ENCODE measurements at regions not wholly inside any gene's neighbourhood (a gene's known extent, or its start where the extent isn't known, plus 50 kb on each side); places are given as distances from the start of the nearest gene placed in this dataset.
A peak's percentile ranks its signal among the peaks of the same experiment; 100 is the strongest.

DNA sequence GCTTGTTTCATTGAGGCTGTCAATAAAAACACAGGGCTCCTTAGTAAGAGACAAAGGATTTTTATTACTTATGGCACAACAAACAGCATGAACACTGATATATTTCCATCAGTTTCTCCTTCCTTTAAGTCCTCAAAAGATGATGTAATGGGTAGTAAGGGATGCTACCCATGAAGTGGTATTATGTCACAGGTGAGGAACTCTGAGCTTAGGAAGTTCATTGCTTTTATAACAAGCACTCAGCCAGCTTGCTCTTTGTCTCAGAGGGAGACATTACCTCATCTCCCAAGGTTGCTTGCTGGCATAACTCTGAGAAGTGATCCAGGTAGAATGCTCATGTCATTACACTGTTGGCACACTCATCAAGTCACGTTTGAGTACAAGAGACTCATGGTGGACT lies 287.0 kb upstream of the OR4E1 start:
- Histone ChIP-seq H3K4me3 (ENCODE audit: low read depth in 1 of 3, low read length in 3 of 3) (no peak overlapping the region), H3K36me3 (ENCODE audit: control insufficient read depth in 3 of 3, insufficient read depth in 2 of 3, low read depth in 1 of 3, low read length in 3 of 3) (no peaks in the 10 kb centered on the region), H3K27ac (ENCODE audit: low read depth in 1 of 3, low read length in 2 of 3) (no peak overlapping the region), H3K27me3 (ENCODE audit: control insufficient read depth in 3 of 3, insufficient read depth in 3 of 3, low read length in 3 of 3) (no peaks in the 10 kb centered on the region), H3K4me1 (ENCODE audit: control insufficient read depth in 3 of 3, insufficient read depth in 2 of 3, low read depth in 1 of 3, low read length in 2 of 3) (no peaks in the 10 kb centered on the region), H3K9me3 (ENCODE audit: control insufficient read depth in 2 of 2, insufficient read depth in 1 of 2, low read depth in 1 of 2, low read length in 1 of 2) (no peaks in the 10 kb centered on the region)
- no peak for FAIRE-seq
- 37 to 70% (median 58%) methylated on average over 1 of the region's 1 CpG for WGBS, 3 donors
- DNase-seq: no peak

GRCh38 chr14:21941885-21942284 lies 268.3 kb upstream of the OR4E1 start:
- Histone ChIP-seq H3K4me1 (ENCODE audit: control insufficient read depth in 3 of 3, insufficient read depth in 2 of 3, low read depth in 1 of 3, low read length in 2 of 3) (no peaks in the 10 kb centered on the region), H3K27me3 (ENCODE audit: control insufficient read depth in 3 of 3, insufficient read depth in 3 of 3, low read length in 3 of 3) (no peaks in the 10 kb centered on the region), H3K4me3 (ENCODE audit: low read depth in 1 of 3, low read length in 3 of 3) (no peak overlapping the region), H3K27ac (ENCODE audit: low read depth in 1 of 3, low read length in 2 of 3) (no peak overlapping the region), H3K9me3 (ENCODE audit: control insufficient read depth in 2 of 2, insufficient read depth in 1 of 2, low read depth in 1 of 2, low read length in 1 of 2) (no peaks in the 10 kb centered on the region), H3K36me3 (ENCODE audit: control insufficient read depth in 3 of 3, insufficient read depth in 2 of 3, low read depth in 1 of 3, low read length in 3 of 3) (no peaks in the 10 kb centered on the region)
- DNase-seq (no peak), FAIRE-seq (no peak)
- 75 to 85% (median 84%) methylated on average over 3 of the region's 3 CpGs for WGBS, 3 donors

DNA sequence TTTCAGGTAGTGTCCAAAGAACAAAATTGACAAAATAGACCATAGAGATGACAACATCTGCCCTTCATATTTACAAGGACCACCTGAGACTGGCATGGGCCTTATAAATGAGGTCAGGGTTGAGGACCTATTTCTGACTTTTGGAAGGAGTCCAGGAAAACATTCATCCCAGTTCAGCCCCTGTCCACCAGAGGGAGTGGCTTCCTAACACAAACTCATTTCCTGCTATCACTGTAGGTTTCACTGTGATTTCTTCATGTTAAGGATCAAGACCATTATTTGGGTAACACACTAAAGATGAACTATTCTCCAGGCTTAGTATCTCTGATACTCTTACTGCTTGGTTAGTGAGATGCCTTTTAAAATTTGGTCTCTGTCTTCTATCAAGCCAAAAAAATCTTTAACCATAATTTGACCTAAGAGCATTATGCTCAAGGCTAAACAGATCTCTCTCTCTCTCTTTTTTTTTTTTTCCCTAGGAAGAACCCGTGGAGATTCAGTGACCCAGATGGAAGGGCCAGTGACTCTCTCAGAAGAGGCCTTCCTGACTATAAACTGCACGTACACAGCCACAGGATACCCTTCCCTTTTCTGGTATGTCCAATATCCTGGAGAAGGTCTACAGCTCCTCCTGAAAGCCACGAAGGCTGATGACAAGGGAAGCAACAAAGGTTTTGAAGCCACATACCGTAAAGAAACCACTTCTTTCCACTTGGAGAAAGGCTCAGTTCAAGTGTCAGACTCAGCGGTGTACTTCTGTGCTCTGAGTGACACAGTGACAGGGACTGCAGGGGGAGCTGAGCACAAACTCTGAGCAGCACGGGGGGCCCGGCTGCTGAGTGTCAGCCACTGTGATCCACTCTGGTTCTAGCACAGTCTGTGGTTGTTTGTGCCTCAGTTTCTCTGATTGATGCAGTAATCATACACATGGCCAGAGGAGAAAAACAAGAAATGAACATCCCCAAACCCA lies 267.6 kb upstream of the OR4E1 start:
- FAIRE-seq (no peak), DNase-seq (peak in 1 of 2 donors; percentile 2)
- 50 to 60% (median 57%) methylated on average over 7 of the region's 7 CpGs for WGBS, 3 donors
- Histone ChIP-seq H3K27ac (ENCODE audit: low read depth in 1 of 3, low read length in 2 of 3) (no peak overlapping the region), H3K4me3 (ENCODE audit: low read depth in 1 of 3, low read length in 3 of 3) (no peak overlapping the region), H3K9me3 (ENCODE audit: control insufficient read depth in 2 of 2, insufficient read depth in 1 of 2, low read depth in 1 of 2, low read length in 1 of 2) (no peaks in the 10 kb centered on the region), H3K36me3 (ENCODE audit: control insufficient read depth in 3 of 3, insufficient read depth in 2 of 3, low read depth in 1 of 3, low read length in 3 of 3) (no peaks in the 10 kb centered on the region), H3K27me3 (ENCODE audit: control insufficient read depth in 3 of 3, insufficient read depth in 3 of 3, low read length in 3 of 3) (no peaks in the 10 kb centered on the region), H3K4me1 (ENCODE audit: control insufficient read depth in 3 of 3, insufficient read depth in 2 of 3, low read depth in 1 of 3, low read length in 2 of 3) (no peaks in the 10 kb centered on the region)

DNA sequence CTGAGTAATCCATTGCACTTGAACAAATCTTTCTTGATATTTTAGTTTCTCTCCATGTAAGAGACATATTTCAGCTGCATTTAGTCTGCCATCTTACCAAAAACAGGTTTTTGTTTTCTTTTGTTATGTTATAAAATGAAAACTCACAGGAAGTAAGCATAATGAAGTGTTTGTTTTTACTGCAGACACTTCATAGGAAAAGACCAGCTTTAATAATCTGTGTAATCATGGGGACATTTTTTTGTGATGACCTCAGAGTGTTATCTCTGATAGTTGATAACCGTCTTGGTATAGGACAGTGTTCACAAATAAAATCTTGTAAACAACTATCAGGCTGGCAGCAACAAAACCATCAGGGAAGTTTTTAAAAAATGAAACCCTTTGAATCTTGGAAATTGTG lies 266.2 kb upstream of the OR4E1 start:
- no peak overlapping the region for H3K27ac ChIP-seq (ENCODE audit: low read depth in 1 of 3, low read length in 2 of 3)
- DNase-seq (no peak), FAIRE-seq (no peak)

DNA sequence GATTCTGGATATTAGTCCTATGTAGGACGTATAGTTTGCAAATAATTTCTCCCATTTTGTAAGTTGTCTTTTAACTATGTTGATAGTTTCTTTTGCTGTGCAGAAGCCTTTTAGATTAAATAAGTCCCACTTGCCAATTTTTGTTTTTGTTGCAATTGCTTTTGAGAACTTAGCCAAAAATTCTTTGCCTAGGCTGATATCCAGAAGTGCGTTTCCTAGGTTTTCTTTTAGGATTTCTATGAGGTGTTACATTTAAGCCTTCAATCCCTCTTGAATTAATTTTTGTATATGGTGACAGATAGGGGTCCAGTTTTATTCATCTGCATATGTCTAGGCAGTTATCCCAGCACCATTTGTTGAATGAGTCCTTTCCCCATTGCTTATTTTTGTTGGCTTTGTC lies 264.4 kb upstream of the OR4E1 start:
- H3K4me1 ChIP-seq (ENCODE audit: control insufficient read depth in 3 of 3, insufficient read depth in 2 of 3, low read depth in 1 of 3, low read length in 2 of 3): no peaks in the 10 kb centered on the region
- no peak for FAIRE-seq
- 55 to 83% (median 74%) methylated on average over 2 of the region's 2 CpGs for WGBS, 3 donors

More for the DNA sequence above, 266.2 kb upstream of the OR4E1 start:
- Histone ChIP-seq H3K36me3 (ENCODE audit: control insufficient read depth in 3 of 3, insufficient read depth in 2 of 3, low read depth in 1 of 3, low read length in 3 of 3) (no peaks in the 10 kb centered on the region), H3K9me3 (ENCODE audit: control insufficient read depth in 2 of 2, insufficient read depth in 1 of 2, low read depth in 1 of 2, low read length in 1 of 2) (no peaks in the 10 kb centered on the region), H3K27me3 (ENCODE audit: control insufficient read depth in 3 of 3, insufficient read depth in 3 of 3, low read length in 3 of 3) (no peaks in the 10 kb centered on the region), H3K4me1 (ENCODE audit: control insufficient read depth in 3 of 3, insufficient read depth in 2 of 3, low read depth in 1 of 3, low read length in 2 of 3) (no peaks in the 10 kb centered on the region), H3K4me3 (ENCODE audit: low read depth in 1 of 3, low read length in 3 of 3) (no peak overlapping the region)
- WGBS, 3 donors: 49 to 61% (median 51%) methylated on average over 1 of the region's 1 CpG

GRCh38 chr14:21933681-21934080 lies 260.1 kb upstream of the OR4E1 start:
- DNase-seq: no peak
- H3K4me1 ChIP-seq (ENCODE audit: control insufficient read depth in 3 of 3, insufficient read depth in 2 of 3, low read depth in 1 of 3, low read length in 2 of 3): no peaks in the 10 kb centered on the region
- FAIRE-seq: no peak
- WGBS, 3 donors: 29 to 61% (median 30%) methylated on average over 1 of the region's 1 CpG
- no peaks in the 10 kb centered on the region for H3K36me3 ChIP-seq (ENCODE audit: control insufficient read depth in 3 of 3, insufficient read depth in 2 of 3, low read depth in 1 of 3, low read length in 3 of 3)
- no peaks in the 10 kb centered on the region for H3K9me3 ChIP-seq (ENCODE audit: control insufficient read depth in 2 of 2, insufficient read depth in 1 of 2, low read depth in 1 of 2, low read length in 1 of 2)
- no peaks in the 10 kb centered on the region for H3K27me3 ChIP-seq (ENCODE audit: control insufficient read depth in 3 of 3, insufficient read depth in 3 of 3, low read length in 3 of 3)
- no peak overlapping the region for H3K4me3 ChIP-seq (ENCODE audit: low read depth in 1 of 3, low read length in 3 of 3)
- no peak overlapping the region for H3K27ac ChIP-seq (ENCODE audit: low read depth in 1 of 3, low read length in 2 of 3)

More for the DNA sequence above, 264.4 kb upstream of the OR4E1 start:
- no peak for DNase-seq
- H3K27me3 ChIP-seq (ENCODE audit: control insufficient read depth in 3 of 3, insufficient read depth in 3 of 3, low read length in 3 of 3): no peaks in the 10 kb centered on the region
- H3K27ac ChIP-seq (ENCODE audit: low read depth in 1 of 3, low read length in 2 of 3): no peak overlapping the region
- H3K9me3 ChIP-seq (ENCODE audit: control insufficient read depth in 2 of 2, insufficient read depth in 1 of 2, low read depth in 1 of 2, low read length in 1 of 2): no peaks in the 10 kb centered on the region
- H3K36me3 ChIP-seq (ENCODE audit: control insufficient read depth in 3 of 3, insufficient read depth in 2 of 3, low read depth in 1 of 3, low read length in 3 of 3): no peaks in the 10 kb centered on the region
- H3K4me3 ChIP-seq (ENCODE audit: low read depth in 1 of 3, low read length in 3 of 3): no peak overlapping the region

DNA sequence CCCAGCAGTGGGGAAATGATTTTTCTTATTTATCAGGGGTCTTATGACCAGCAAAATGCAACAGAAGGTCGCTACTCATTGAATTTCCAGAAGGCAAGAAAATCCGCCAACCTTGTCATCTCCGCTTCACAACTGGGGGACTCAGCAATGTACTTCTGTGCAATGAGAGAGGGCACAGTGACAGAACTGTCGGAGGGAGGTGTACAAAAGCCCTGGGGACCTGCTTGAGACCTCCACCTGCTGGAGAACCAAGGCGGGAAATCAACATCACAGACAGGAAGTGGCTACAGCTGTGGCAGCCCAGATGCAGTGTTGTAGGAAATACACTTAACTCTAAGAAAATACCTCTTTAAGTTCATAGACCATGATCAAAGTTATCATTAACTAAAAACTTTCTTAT lies 250.9 kb upstream of the OR4E1 start:
- Histone ChIP-seq H3K9me3 (ENCODE audit: control insufficient read depth in 2 of 2, insufficient read depth in 1 of 2, low read depth in 1 of 2, low read length in 1 of 2) (no peaks in the 10 kb centered on the region), H3K4me3 (ENCODE audit: low read depth in 1 of 3, low read length in 3 of 3) (no peak overlapping the region), H3K27me3 (ENCODE audit: control insufficient read depth in 3 of 3, insufficient read depth in 3 of 3, low read length in 3 of 3) (no peaks in the 10 kb centered on the region), H3K36me3 (ENCODE audit: control insufficient read depth in 3 of 3, insufficient read depth in 2 of 3, low read depth in 1 of 3, low read length in 3 of 3) (no peaks in the 10 kb centered on the region), H3K27ac (ENCODE audit: low read depth in 1 of 3, low read length in 2 of 3) (peak overlapping the region in 1 of 3 donors; percentile 71), H3K4me1 (ENCODE audit: control insufficient read depth in 3 of 3, insufficient read depth in 2 of 3, low read depth in 1 of 3, low read length in 2 of 3) (no peaks in the 10 kb centered on the region)
- FAIRE-seq: no peak
- peak in 1 of 2 donors; percentile 38 for DNase-seq
- 61 to 66% (median 62%) methylated on average over 5 of the region's 5 CpGs for WGBS, 3 donors

DNA sequence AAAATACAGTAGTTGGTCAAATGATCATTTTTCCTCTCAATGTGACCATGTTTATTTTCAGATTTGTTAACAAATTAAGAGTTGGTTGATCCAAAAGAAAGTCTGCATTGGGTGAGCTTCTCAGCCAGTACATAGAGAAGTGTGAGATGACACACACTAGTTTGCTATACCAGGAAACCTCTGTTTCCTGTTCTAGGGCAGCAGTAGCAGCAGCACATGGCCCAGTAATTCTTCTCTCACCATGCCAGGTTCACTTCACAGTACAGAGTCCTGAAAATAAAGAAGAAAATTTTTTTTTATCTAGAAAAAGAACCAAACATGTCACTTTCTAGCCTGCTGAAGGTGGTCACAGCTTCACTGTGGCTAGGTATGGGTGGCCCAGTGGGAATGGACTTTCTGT lies 250.2 kb upstream of the OR4E1 start:
- H3K27me3 ChIP-seq (ENCODE audit: control insufficient read depth in 3 of 3, insufficient read depth in 3 of 3, low read length in 3 of 3): no peaks in the 10 kb centered on the region
- no peak overlapping the region for H3K4me3 ChIP-seq (ENCODE audit: low read depth in 1 of 3, low read length in 3 of 3)
- no peaks in the 10 kb centered on the region for H3K4me1 ChIP-seq (ENCODE audit: control insufficient read depth in 3 of 3, insufficient read depth in 2 of 3, low read depth in 1 of 3, low read length in 2 of 3)
- H3K9me3 ChIP-seq (ENCODE audit: control insufficient read depth in 2 of 2, insufficient read depth in 1 of 2, low read depth in 1 of 2, low read length in 1 of 2): no peaks in the 10 kb centered on the region
- H3K36me3 ChIP-seq (ENCODE audit: control insufficient read depth in 3 of 3, insufficient read depth in 2 of 3, low read depth in 1 of 3, low read length in 3 of 3): no peaks in the 10 kb centered on the region
- no peak for FAIRE-seq
- peak in 1 of 2 donors; percentile 25 for DNase-seq
- peak overlapping the region in 2 of 3 donors; percentile 26 to 71 for H3K27ac ChIP-seq (ENCODE audit: low read depth in 1 of 3, low read length in 2 of 3)

GRCh38 chr14:21921453-21921852 lies 247.8 kb upstream of the OR4E1 start:
- FAIRE-seq: no peak
- H3K9me3 ChIP-seq (ENCODE audit: control insufficient read depth in 2 of 2, insufficient read depth in 1 of 2, low read depth in 1 of 2, low read length in 1 of 2): no peaks in the 10 kb centered on the region
- no peak overlapping the region for H3K4me3 ChIP-seq (ENCODE audit: low read depth in 1 of 3, low read length in 3 of 3)
- 78 to 83% (median 79%) methylated on average over 1 of the region's 1 CpG for WGBS, 3 donors
- no peaks in the 10 kb centered on the region for H3K27me3 ChIP-seq (ENCODE audit: control insufficient read depth in 3 of 3, insufficient read depth in 3 of 3, low read length in 3 of 3)
- DNase-seq: no peak
- no peaks in the 10 kb centered on the region for H3K36me3 ChIP-seq (ENCODE audit: control insufficient read depth in 3 of 3, insufficient read depth in 2 of 3, low read depth in 1 of 3, low read length in 3 of 3)
- no peak overlapping the region for H3K27ac ChIP-seq (ENCODE audit: low read depth in 1 of 3, low read length in 2 of 3)
- no peaks in the 10 kb centered on the region for H3K4me1 ChIP-seq (ENCODE audit: control insufficient read depth in 3 of 3, insufficient read depth in 2 of 3, low read depth in 1 of 3, low read length in 2 of 3)
